ENCODE measurements at regions not wholly inside any gene's neighbourhood (a gene's known extent, or its start where the extent isn't known, plus 50 kb on each side); places are given as distances from the start of the nearest gene placed in this dataset.

DNA sequence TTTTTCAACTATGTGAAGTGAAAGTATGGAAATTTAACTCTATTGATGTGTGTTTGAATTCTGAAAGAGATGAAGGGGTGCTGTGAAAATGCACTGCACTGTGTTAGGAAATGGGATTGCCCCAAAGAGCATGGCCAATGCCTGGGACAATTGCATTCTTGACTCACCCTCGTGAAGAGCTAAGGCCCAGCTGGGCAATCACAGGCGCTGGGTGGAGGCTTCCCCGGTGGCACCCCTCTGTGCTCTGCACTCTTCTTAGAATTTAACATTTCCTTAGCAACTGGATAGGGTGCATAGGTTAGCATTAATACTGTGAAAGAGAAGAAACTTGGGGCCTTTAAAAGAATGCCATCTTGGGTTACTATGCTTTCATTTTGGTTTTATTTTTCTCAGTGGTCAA is 179.9 kb upstream of the GOLIM4 start:
- TF ChIP-seq, protein P1, sequence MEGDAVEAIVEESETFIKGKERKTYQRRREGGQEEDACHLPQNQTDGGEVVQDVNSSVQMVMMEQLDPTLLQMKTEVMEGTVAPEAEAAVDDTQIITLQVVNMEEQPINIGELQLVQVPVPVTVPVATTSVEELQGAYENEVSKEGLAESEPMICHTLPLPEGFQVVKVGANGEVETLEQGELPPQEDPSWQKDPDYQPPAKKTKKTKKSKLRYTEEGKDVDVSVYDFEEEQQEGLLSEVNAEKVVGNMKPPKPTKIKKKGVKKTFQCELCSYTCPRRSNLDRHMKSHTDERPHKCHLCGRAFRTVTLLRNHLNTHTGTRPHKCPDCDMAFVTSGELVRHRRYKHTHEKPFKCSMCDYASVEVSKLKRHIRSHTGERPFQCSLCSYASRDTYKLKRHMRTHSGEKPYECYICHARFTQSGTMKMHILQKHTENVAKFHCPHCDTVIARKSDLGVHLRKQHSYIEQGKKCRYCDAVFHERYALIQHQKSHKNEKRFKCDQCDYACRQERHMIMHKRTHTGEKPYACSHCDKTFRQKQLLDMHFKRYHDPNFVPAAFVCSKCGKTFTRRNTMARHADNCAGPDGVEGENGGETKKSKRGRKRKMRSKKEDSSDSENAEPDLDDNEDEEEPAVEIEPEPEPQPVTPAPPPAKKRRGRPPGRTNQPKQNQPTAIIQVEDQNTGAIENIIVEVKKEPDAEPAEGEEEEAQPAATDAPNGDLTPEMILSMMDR (IDR thresholded peaks at IDR 0.05; ENCODE audit: insufficient read depth, low read depth, low read length): no peak
- TF ChIP-seq EZH2 (IDR thresholded peaks at IDR 0.05; ENCODE audit: insufficient read depth, low read length): no peak
